GM23248 (cell line): ENCODE measurements at regions not wholly inside any gene's neighbourhood (a gene's known extent, or its start where the extent isn't known, plus 50 kb on each side); places are given as distances from the start of the nearest gene placed in this dataset.

Experiments used
- EZH2 ChIP-seq: fragments of 200-600 bp; sonication (generic); IDR thresholded peaks from 2 replicates; pipeline ENCODE4 v1.6.1; 2018; ENCODE audit warnings: antibody characterized with exemption, mild to moderate bottlenecking; ENCODE audit not compliant: insufficient read depth, poor library complexity, severe bottlenecking
- EZH2phosphoT487 ChIP-seq: fragments of 200-600 bp; sonication (generic); IDR thresholded peaks from 2 replicates; pipeline ENCODE4 v1.6.1; 2018; ENCODE audit warnings: antibody characterized with exemption, moderate library complexity, mild to moderate bottlenecking, low read depth; ENCODE audit not compliant: insufficient read depth

DNA sequence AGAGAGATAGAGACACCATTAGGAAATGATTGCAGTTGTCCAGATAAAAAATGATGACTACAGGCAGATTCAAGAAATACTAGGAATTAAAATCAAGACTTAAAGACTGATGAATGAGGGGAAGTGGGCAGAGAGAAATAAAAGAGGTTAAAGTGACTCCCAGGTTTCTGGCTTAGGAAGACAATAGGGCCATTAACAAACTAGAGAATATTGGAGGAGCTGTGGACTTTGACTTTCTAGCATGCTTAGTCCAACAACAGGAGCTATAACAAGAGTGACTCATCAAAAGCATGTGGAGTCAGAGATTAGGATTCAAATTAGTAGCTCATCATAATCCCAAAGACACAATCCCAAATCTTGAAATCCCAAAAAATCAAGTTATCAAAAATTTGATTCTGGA is 101.5 kb downstream of the BMP4 start:
- TF ChIP-seq EZH2 (no peak), EZH2phosphoT487 (no peak)
